AG04450 (cell line): ENCODE measurements at regions not wholly inside any gene's neighbourhood (a gene's known extent, or its start where the extent isn't known, plus 50 kb on each side); places are given as distances from the start of the nearest gene placed in this dataset.

ENCODE experiments used
- CTCF ChIA-PET: fragments of 300-600, 350-600 bp; formaldehyde crosslinking; extraction: SDS; loops from one replicate; lab custom pipeline; 2022; ENCODE audit warnings: antibody characterized with exemption, inconsistent platforms; lab: Charles Lee
- POLR2A ChIA-PET: fragments of 350-600 bp; formaldehyde crosslinking; extraction: SDS; loops from one replicate; lab custom pipeline; 2021; ENCODE audit warnings: antibody characterized with exemption, inconsistent platforms; lab: Yijun Ruan, JAX
- DNase-seq: peaks from one replicate; pipeline ENCODE4 v3.0.0-alpha.2; 2011; ENCODE audit warnings: low read depth, low spot score
- H3K27ac ChIP-seq: one replicate; pipeline ENCODE4 v1.5.1; 2012; ENCODE audit warnings: low read depth, low read length, control low read depth
- H3K27me3 ChIP-seq: one replicate; pipeline ENCODE4 v1.6.0; 2012; ENCODE audit warnings: low read length; ENCODE audit not compliant: control insufficient read depth, insufficient read depth
- H3K4me3 ChIP-seq: 2 replicates; pipeline ENCODE4 v1.5.1; 2011; ENCODE audit warnings: mild to moderate bottlenecking, low read depth, low read length, control low read depth
- H3K9me3 ChIP-seq: 2 replicates; pipeline ENCODE4 v1.5.1; 2012; ENCODE audit warnings: low read length; ENCODE audit not compliant: control insufficient read depth, insufficient read depth
- CTCF ChIP-seq: IDR thresholded peaks from 2 replicates; pipeline ENCODE4 v1.5.1; 2011; ENCODE audit warnings: low read depth, low read length, control low read depth, inconsistent platforms

DNA sequence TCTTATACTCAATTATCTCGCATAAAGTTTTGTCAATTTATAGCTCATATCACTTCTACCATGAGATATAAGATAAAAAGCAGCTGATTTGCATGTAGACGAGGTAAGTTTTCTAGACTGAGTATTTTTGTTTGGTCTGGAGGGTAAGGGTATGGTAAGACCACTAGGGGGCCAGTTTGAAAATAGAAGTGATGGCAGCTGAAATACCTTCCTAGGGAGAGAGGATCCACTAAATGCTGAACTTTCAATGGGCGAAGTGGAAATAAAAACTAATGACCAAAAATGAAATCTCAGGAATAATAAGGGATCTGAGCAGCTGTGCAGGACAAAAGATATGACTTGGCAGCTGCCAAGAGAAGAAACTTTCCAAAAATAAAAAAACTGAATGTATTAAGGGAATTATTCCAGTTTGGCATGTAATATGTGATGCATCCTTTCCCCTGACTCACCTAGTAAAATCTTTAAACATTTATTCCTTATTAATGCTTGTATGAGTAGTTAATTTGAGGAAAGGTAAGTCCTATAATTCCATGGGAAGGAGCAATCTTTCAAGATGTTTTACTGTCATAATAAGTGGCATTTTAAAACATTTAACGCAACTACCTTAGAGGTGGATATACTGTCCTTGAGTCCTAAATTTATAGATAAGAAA, 754.5 kb downstream of the C12orf50 start:
- no peak overlapping the region for H3K4me3 ChIP-seq
- peak; percentile 73 for TF ChIP-seq CTCF
- H3K9me3 ChIP-seq: no peaks in the 10 kb centered on the region
- no peaks in the 10 kb centered on the region for H3K27me3 ChIP-seq
- POLR2A ChIA-PET: no interaction called here
- no peak overlapping the region for H3K27ac ChIP-seq
- DNase-seq: no peak
- CTCF ChIA-PET: interaction anchor here (0.6 to 1.8 kb wide), 17 partner anchors 8 to 719 kb away, joined by 3 to 9 read pairs (median 3); no protein-coding TSS in a partner anchor

- ChIA-PET POLR2A (no interaction called here), CTCF (no interaction called here)
- Histone ChIP-seq H3K4me3 (no peak overlapping the region), H3K27ac (no peak overlapping the region), H3K9me3 (no peaks in the 10 kb centered on the region), H3K27me3 (no peaks in the 10 kb centered on the region)
- TF ChIP-seq CTCF: no peak
- DNase-seq: no peak
Observed at GRCh38 chr12:87272851-87273250, 756.4 kb downstream of the C12orf50 start.

- no peaks in the 10 kb centered on the region for H3K9me3 ChIP-seq
- H3K4me3 ChIP-seq: no peak overlapping the region
- H3K27me3 ChIP-seq: no peaks in the 10 kb centered on the region
- no peak for DNase-seq
- ChIA-PET POLR2A (no interaction called here), CTCF (no interaction called here)
- TF ChIP-seq CTCF: no peak
- no peak overlapping the region for H3K27ac ChIP-seq
Observed at GRCh38 chr12:87270919-87271318, 758.3 kb downstream of the C12orf50 start.

GRCh38 chr12:87266305-87266704, 762.9 kb downstream of the C12orf50 start:
- no peak; the same call in 1 of the 2 replicates for TF ChIP-seq CTCF
- POLR2A ChIA-PET: no interaction called here
- no peak overlapping the region for H3K4me3 ChIP-seq
- H3K9me3 ChIP-seq: no peaks in the 10 kb centered on the region
- no peak overlapping the region for H3K27ac ChIP-seq
- CTCF ChIA-PET: interaction anchor here (1.1 to 1.3 kb wide), 3 partner anchors 8 to 582 kb away, joined by 3 to 4 read pairs (median 3); no protein-coding TSS in a partner anchor
- no peaks in the 10 kb centered on the region for H3K27me3 ChIP-seq
- no peak for DNase-seq

DNA sequence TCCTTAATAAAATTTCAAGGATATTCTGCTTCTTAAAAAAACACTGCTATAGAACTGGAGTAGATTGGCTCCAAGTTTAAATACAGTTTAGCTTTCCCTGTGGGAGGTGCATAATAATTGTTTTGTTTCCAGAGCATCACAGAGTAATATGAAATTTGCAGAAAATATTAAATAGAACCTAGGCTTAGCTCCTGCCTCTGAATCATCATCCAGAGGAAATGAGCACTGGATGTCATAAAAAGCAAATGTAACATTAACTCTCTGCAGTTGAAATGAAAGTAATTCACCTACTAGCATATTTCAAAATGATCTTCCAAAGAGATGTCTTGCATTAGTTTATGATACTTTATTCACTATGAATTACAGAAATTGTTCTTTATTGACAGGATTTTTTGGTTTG, 769.8 kb downstream of the C12orf50 start:
- ChIA-PET POLR2A (no interaction called here), CTCF (interaction anchor here (2.2 kb wide), 1 partner anchor 15 kb away, joined by 8 read pairs; no protein-coding TSS in a partner anchor)
- Histone ChIP-seq H3K27me3 (no peaks in the 10 kb centered on the region), H3K9me3 (no peaks in the 10 kb centered on the region), H3K27ac (no peak overlapping the region), H3K4me3 (no peak overlapping the region)
- no peak for TF ChIP-seq CTCF
- no peak for DNase-seq
